Transverse colon (tissue), 4 donors: ENCODE measurements at regions not wholly inside any gene's neighbourhood (a gene's known extent, or its start where the extent isn't known, plus 50 kb on each side); places are given as distances from the start of the nearest gene placed in this dataset.
"Not testable (repeated sequence)": the region's sequence is repeated elsewhere in the genome, so short reads cannot be mapped to it uniquely, and the experiment has no call there.

Experiments used
- DNase-seq: peaks from one replicate; pipeline ENCODE4 v3.0.0-alpha.2; 2019
- H3K27ac ChIP-seq, 4 donors: fragments of 200-600 bp; sonication (generic); 2 replicates each; pipeline ENCODE4 v1.5.1; 2016 to 2018; ENCODE audit warnings: inconsistent platforms in 4 of 4
- H3K27me3 ChIP-seq: fragments of 200-600 bp; sonication (generic); 2 replicates; pipeline ENCODE4 v1.5.1; 2017; ENCODE audit warnings: inconsistent platforms
- H3K36me3 ChIP-seq, 4 donors: fragments of 200-600 bp; sonication (generic); 2 replicates each; pipeline ENCODE4 v1.5.1; 2017 to 2019; ENCODE audit warnings: inconsistent platforms in 4 of 4
- H3K4me1 ChIP-seq, 4 donors: fragments of 200-600 bp; sonication (generic); 2 replicates each; pipeline ENCODE4 v1.5.1; 2017 to 2020; ENCODE audit warnings: inconsistent platforms in 4 of 4
- H3K4me3 ChIP-seq, 4 donors: fragments of 200-600 bp; sonication (generic); 1 replicate in 1 of 4; 2 replicates in 3 of 4; pipeline versions ENCODE4 v1.5.1 to v1.6.1; 2017 to 2019; ENCODE audit warnings: inconsistent platforms in 4 of 4
- H3K9me3 ChIP-seq, 2 donors: fragments of 200-600 bp; sonication (generic); 2 replicates each; pipeline ENCODE4 v1.5.1; 2017 to 2019; ENCODE audit warnings: inconsistent platforms in 2 of 2
- EP300 ChIP-seq: sonication (generic); formaldehyde crosslinking; IDR thresholded peaks from one replicate; pipeline ENCODE4 v1.6.1; 2017; ENCODE audit warnings: antibody characterized with exemption, low read depth
- POLR2A ChIP-seq: fragments of 450-650 bp; IDR thresholded peaks from one replicate; pipeline ENCODE4 v1.6.1; 2016; ENCODE audit warnings: antibody characterized with exemption, mild to moderate bottlenecking, moderate library complexity
- POLR2AphosphoS5 ChIP-seq, 3 donors: sonication (generic); formaldehyde crosslinking; IDR thresholded peaks; one replicate each; pipeline ENCODE4 v1.6.1; 2016; ENCODE audit warnings: antibody characterized with exemption in 3 of 3
- WGBS, 2 donors: methylation state at CpG; one replicate each; pipeline ENCODE4 v1.1.5; 2018; ENCODE audit warnings: low coverage in 1 of 2; 5-methylcytosine and 5-hydroxymethylcytosine counted together
- in situ Hi-C, 4 donors: fragments of 200-750 bp; cut with MboI; loops; one replicate each; pipeline versions ENCODE4 v1.15.0 to v1.15.1; 2017; ENCODE audit warnings: low sequenced_read_pairs in 3 of 4, low pct_ligation_motif_present in 1 of 4, low pct_unique_long_range_greater_than_20kb in 1 of 4
- intact Hi-C: fragments of 100-400 bp; cut with DNase I; formaldehyde crosslinking; loops from one replicate; pipeline ENCODE4 v1.15.1; 2023; ENCODE audit warnings: low total_unique reads
- TF ChIP-seq, protein P1 (sequence below), 5 experiments: fragments of 200-600 bp in 3 of 5; fragments of 450-650 bp in 2 of 5; sonication (generic) in 3 of 5; IDR thresholded peaks; 1 replicate in 2 of 5; 2 replicates in 3 of 5; pipeline ENCODE4 v1.5.1; 2016 to 2017; ENCODE audit warnings: antibody characterized with exemption in 5 of 5, inconsistent platforms in 3 of 5, mild to moderate bottlenecking in 2 of 5, moderate library complexity in 1 of 5

GRCh38 chr17:13659051-13659450 is 57.3 kb upstream of the HS3ST3A1 start:
- H3K36me3 ChIP-seq, intact Hi-C loops, DNase-seq, H3K27me3 ChIP-seq, H3K4me3 ChIP-seq, H3K4me1 ChIP-seq, H3K9me3 ChIP-seq, H3K27ac ChIP-seq: not testable (repeated sequence)
- in situ Hi-C loops, result loop anchor here in 1 of 4 donors (25.0 kb wide), 1 partner anchor 97 kb away; no protein-coding TSS in a partner anchor
- WGBS, 2 donors, result 89 to 90% methylated on average over 2 to 3 of the region's 3 CpGs

DNA sequence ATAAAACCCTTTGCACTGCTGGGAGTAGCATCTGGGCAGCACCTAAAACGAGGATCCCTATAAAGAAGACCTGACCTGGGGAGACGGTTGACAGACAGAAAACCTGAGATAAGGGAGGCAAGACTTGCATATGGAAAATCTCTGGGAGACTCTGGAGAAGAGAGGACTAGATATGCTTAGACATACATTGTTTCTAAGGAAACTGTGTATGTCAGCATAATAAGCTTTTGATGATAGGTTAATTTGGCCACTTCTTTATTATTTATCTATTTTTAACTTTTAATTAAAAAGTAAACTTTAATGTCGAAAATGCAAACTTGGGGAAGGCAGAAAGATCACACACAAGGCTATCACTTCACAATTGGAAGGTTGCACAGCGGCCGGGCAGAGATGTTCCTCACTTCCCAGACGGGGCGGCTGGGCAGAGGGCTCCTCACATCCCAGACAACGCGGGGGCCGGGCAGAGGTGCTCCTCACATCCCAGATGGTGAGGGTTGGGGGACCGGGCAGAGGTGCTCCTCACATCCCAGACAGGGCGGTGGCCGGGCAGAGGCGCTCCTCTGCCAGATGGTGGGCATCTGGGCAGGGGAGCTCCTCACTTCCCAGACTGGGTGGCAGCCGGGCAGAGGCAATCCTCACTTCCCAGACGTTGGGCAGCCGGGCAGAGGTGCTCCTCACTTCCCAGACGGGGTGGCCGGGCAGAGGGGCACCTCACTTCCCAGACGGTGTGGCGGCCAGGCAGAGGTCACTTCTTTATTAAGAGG is 64.3 kb upstream of the HS3ST3A1 start:
- Histone ChIP-seq H3K36me3 (no peaks in the 10 kb centered on the region), H3K27ac (no peak overlapping the region), H3K4me1 (no peaks in the 10 kb centered on the region), H3K27me3 (no peaks in the 10 kb centered on the region), H3K9me3 (peaks cover 0 to 11% of the 10 kb centered on the region in 2 donors), H3K4me3 (no peak overlapping the region)
- intact Hi-C loops, result no loop called here
- WGBS, 2 donors, result 78 to 88% methylated on average over 3 to 13 of the region's 21 CpGs
- in situ Hi-C loops, result loop anchor here in 1 of 4 donors (25.0 kb wide), 1 partner anchor 104 kb away; no protein-coding TSS in a partner anchor
- TF ChIP-seq EP300 (no peak), POLR2A (no peak), POLR2AphosphoS5 (IDR thresholded peaks at IDR 0.05) (no peak)
- TF ChIP-seq, protein P1, sequence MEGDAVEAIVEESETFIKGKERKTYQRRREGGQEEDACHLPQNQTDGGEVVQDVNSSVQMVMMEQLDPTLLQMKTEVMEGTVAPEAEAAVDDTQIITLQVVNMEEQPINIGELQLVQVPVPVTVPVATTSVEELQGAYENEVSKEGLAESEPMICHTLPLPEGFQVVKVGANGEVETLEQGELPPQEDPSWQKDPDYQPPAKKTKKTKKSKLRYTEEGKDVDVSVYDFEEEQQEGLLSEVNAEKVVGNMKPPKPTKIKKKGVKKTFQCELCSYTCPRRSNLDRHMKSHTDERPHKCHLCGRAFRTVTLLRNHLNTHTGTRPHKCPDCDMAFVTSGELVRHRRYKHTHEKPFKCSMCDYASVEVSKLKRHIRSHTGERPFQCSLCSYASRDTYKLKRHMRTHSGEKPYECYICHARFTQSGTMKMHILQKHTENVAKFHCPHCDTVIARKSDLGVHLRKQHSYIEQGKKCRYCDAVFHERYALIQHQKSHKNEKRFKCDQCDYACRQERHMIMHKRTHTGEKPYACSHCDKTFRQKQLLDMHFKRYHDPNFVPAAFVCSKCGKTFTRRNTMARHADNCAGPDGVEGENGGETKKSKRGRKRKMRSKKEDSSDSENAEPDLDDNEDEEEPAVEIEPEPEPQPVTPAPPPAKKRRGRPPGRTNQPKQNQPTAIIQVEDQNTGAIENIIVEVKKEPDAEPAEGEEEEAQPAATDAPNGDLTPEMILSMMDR (IDR thresholded peaks at IDR 0.05), result no peak
- no peak for DNase-seq

GRCh38 chr17:13671341-13671740 is 69.6 kb upstream of the HS3ST3A1 start:
- no peak overlapping the region for H3K27ac ChIP-seq
- no peaks in the 10 kb centered on the region for H3K27me3 ChIP-seq
- in situ Hi-C loops (loop anchor here in 1 of 4 donors (25.0 kb wide), 1 partner anchor 109 kb away; no protein-coding TSS in a partner anchor), intact Hi-C loops (no loop called here)
- no peak for DNase-seq
- H3K4me1 ChIP-seq, result no peaks in the 10 kb centered on the region
- H3K36me3 ChIP-seq, result no peaks in the 10 kb centered on the region
- peaks cover 0 to 11% of the 10 kb centered on the region in 2 donors for H3K9me3 ChIP-seq
- 70 to 75% methylated on average over 2 to 3 of the region's 3 CpGs for WGBS, 2 donors
- TF ChIP-seq POLR2AphosphoS5 (IDR thresholded peaks at IDR 0.05), result no peak
- TF ChIP-seq, protein P1 (IDR thresholded peaks at IDR 0.05), result no peak
- no peak for TF ChIP-seq POLR2A
- no peak for TF ChIP-seq EP300
- no peak overlapping the region for H3K4me3 ChIP-seq

- H3K9me3 ChIP-seq, result peaks cover 0 to 11% of the 10 kb centered on the region in 2 donors
- H3K27me3 ChIP-seq, result no peaks in the 10 kb centered on the region
- H3K36me3 ChIP-seq, result no peaks in the 10 kb centered on the region
- in situ Hi-C loops, result loop anchor here in 1 of 4 donors (25.0 kb wide), 1 partner anchor 109 kb away; no protein-coding TSS in a partner anchor
- TF ChIP-seq EP300, result no peak
- no peak for TF ChIP-seq POLR2AphosphoS5 (IDR thresholded peaks at IDR 0.05)
- TF ChIP-seq, protein P1 (IDR thresholded peaks at IDR 0.05), result no peak
- no peak for TF ChIP-seq POLR2A
- intact Hi-C loops, result no loop called here
- no peak overlapping the region for H3K27ac ChIP-seq
- 53 to 66% methylated on average over 2 to 8 of the region's 8 CpGs for WGBS, 2 donors
- no peaks in the 10 kb centered on the region for H3K4me1 ChIP-seq
- no peak for DNase-seq
- no peak overlapping the region for H3K4me3 ChIP-seq
Measured at GRCh38 chr17:13671771-13672170, 70.0 kb upstream of the HS3ST3A1 start.
